ENCODE measurements at regions not wholly inside any gene's neighbourhood (a gene's known extent, or its start where the extent isn't known, plus 50 kb on each side); places are given as distances from the start of the nearest gene placed in this dataset.
A peak's percentile ranks its signal among the peaks of the same experiment; 100 is the strongest.

GRCh38 chr14:49999826-50000379, 107.0 kb downstream of the ARF6 start:
- no peak for DNase-seq

- DNase-seq, result peak; percentile 72
Observed at GRCh38 chr14:50000380-50001150, 107.7 kb downstream of the ARF6 start.

GRCh38 chr14:50001151-50001998, 108.5 kb downstream of the ARF6 start:
- DNase-seq, result peak; percentile 82

- peak; percentile 77 for DNase-seq
Observed at GRCh38 chr14:50001999-50002925, 109.4 kb downstream of the ARF6 start.

- DNase-seq, result no peak
Observed at GRCh38 chr14:50002926-50003212, 110.0 kb downstream of the ARF6 start.

GRCh38 chr14:50003213-50004021, 110.5 kb downstream of the ARF6 start:
- peak; percentile 91 for DNase-seq

GRCh38 chr14:50006141-50006540, 110.2 kb downstream of the VCPKMT start:
- no peak for DNase-seq

GRCh38 chr14:50007123-50007903, 109.1 kb downstream of the VCPKMT start:
- no peak for DNase-seq

GRCh38 chr14:50008562-50008961, 107.8 kb downstream of the VCPKMT start:
- DNase-seq, result no peak

GRCh38 chr14:50008974-50009373, 107.4 kb downstream of the VCPKMT start:
- no peak for DNase-seq

- DNase-seq, result no peak
Observed at GRCh38 chr14:50010752-50011151, 105.6 kb downstream of the VCPKMT start.

- no peak for DNase-seq
Observed at GRCh38 chr14:50011242-50011641, 105.1 kb downstream of the VCPKMT start.

GRCh38 chr14:50012644-50013043, 103.7 kb downstream of the VCPKMT start:
- no peak for DNase-seq

GRCh38 chr14:50013198-50013918, 103.0 kb downstream of the VCPKMT start:
- DNase-seq, result no peak

- no peak for DNase-seq
Observed at GRCh38 chr14:50013934-50014333, 102.4 kb downstream of the VCPKMT start.

GRCh38 chr14:50014809-50015430, 101.5 kb downstream of the VCPKMT start:
- no peak for DNase-seq

GRCh38 chr14:50015716-50016115, 100.7 kb downstream of the VCPKMT start:
- no peak for DNase-seq

GRCh38 chr14:50018201-50018932, 98.0 kb downstream of the VCPKMT start:
- DNase-seq, result no peak

GRCh38 chr14:50018933-50019210, 97.5 kb downstream of the VCPKMT start:
- no peak for DNase-seq

- no peak for DNase-seq
Observed at GRCh38 chr14:50020184-50020583, 96.2 kb downstream of the VCPKMT start.
